T-helper 1 cell treated with Interleukin-12 subunit alpha and Interleukin-12 subunit beta and Interleukin-4 antibody, amounts not matched to agents 30 ng/mL and 1 ng/mL, for 36 hours (primary cell): ENCODE measurements at regions not wholly inside any gene's neighbourhood (a gene's known extent, or its start where the extent isn't known, plus 50 kb on each side); places are given as distances from the start of the nearest gene placed in this dataset.

Experiments
- intact Hi-C: fragments of 100-400 bp; cut with micrococcal nuclease; formaldehyde crosslinking; loops from one replicate; pipeline ENCODE4 v1.15.1; 2024

- intact Hi-C loops = no loop called here
Observed at GRCh38 chr9:108655818-108656217, 200.0 kb downstream of the ACTL7B start.

GRCh38 chr9:108654566-108654965 is 201.2 kb downstream of the ACTL7B start:
- intact Hi-C loops = no loop called here

GRCh38 chr9:108652851-108653250 is 202.9 kb downstream of the ACTL7B start:
- intact Hi-C loops = no loop called here

GRCh38 chr9:108650826-108651225 is 205.0 kb downstream of the ACTL7B start:
- intact Hi-C loops = no loop called here

GRCh38 chr9:108645520-108645919 is 210.3 kb downstream of the ACTL7B start:
- intact Hi-C loops = no loop called here

GRCh38 chr9:108643731-108644510 is 211.9 kb downstream of the ACTL7B start:
- intact Hi-C loops = no loop called here

GRCh38 chr9:108642871-108643270 is 212.9 kb downstream of the ACTL7B start:
- intact Hi-C loops = no loop called here

GRCh38 chr9:108640230-108640629 is 215.6 kb downstream of the ACTL7B start:
- intact Hi-C loops = no loop called here

- intact Hi-C loops = no loop called here
Observed at GRCh38 chr9:108639696-108640095, 216.1 kb downstream of the ACTL7B start.

- intact Hi-C loops = no loop called here
Observed at GRCh38 chr9:108639091-108639490, 216.7 kb downstream of the ACTL7B start.

- intact Hi-C loops = no loop called here
Observed at GRCh38 chr9:108637340-108637739, 218.4 kb downstream of the ACTL7B start.

GRCh38 chr9:108636013-108636412 is 219.8 kb downstream of the ACTL7B start:
- intact Hi-C loops = no loop called here

GRCh38 chr9:108634672-108635462 is 220.9 kb downstream of the ACTL7B start:
- intact Hi-C loops = no loop called here

- intact Hi-C loops = no loop called here
Observed at GRCh38 chr9:108634204-108634603, 221.6 kb downstream of the ACTL7B start.

GRCh38 chr9:108631496-108632285 is 224.1 kb downstream of the ACTL7B start:
- intact Hi-C loops = no loop called here

- intact Hi-C loops = no loop called here
Observed at GRCh38 chr9:108628316-108628715, 227.5 kb downstream of the ACTL7B start.

- intact Hi-C loops = no loop called here
Observed at GRCh38 chr9:108626743-108627142, 229.0 kb downstream of the ACTL7B start.

- intact Hi-C loops = no loop called here
Observed at GRCh38 chr9:108621991-108622855, 233.6 kb downstream of the ACTL7B start.

GRCh38 chr9:108620767-108621166 is 235.0 kb downstream of the ACTL7B start:
- intact Hi-C loops = no loop called here

- intact Hi-C loops = no loop called here
Observed at GRCh38 chr9:108618906-108619550, 236.8 kb downstream of the ACTL7B start.
